NB4 (cell line): ENCODE measurements at regions not wholly inside any gene's neighbourhood (a gene's known extent, or its start where the extent isn't known, plus 50 kb on each side); places are given as distances from the start of the nearest gene placed in this dataset.

ENCODE experiments used
- DNase-seq: peaks from one replicate; pipeline ENCODE4 v3.0.0; 2010; ENCODE audit warnings: low read depth
- H3K4me3 ChIP-seq: one replicate; pipeline ENCODE4 v1.5.1; 2011; ENCODE audit warnings: mild to moderate bottlenecking, low read depth, low read length, moderate library complexity
- CTCF ChIP-seq: IDR thresholded peaks from one replicate; pipeline ENCODE4 v1.5.1; 2012; ENCODE audit warnings: low read depth, low read length
- MAX ChIP-seq: IDR thresholded peaks from 2 replicates; pipeline ENCODE4 v1.6.1; 2011; ENCODE audit warnings: low read depth, low read length
- MYC ChIP-seq: IDR thresholded peaks from 2 replicates; pipeline ENCODE4 v1.6.1; 2011; ENCODE audit warnings: low read depth, low read length
- POLR2A ChIP-seq: IDR thresholded peaks from 2 replicates; pipeline ENCODE4 v1.6.1; 2011; ENCODE audit warnings: mild to moderate bottlenecking; ENCODE audit not compliant: insufficient read length; ENCODE audit errors: extremely low read depth

GRCh38 chr1:185567440-185567839, 166.8 kb upstream of the HMCN1 start:
- DNase-seq: no peak
- no peak for TF ChIP-seq POLR2A
- no peak for TF ChIP-seq MYC
- TF ChIP-seq CTCF: no peak
- TF ChIP-seq MAX: no peak
- no peak overlapping the region for H3K4me3 ChIP-seq

- TF ChIP-seq MAX (0 out of 2 replicates have a peak, but pooled peaks have one; percentile 11), MYC (no peak), CTCF (no peak), POLR2A (no peak)
- peak; percentile 75 for DNase-seq
- no peak overlapping the region for H3K4me3 ChIP-seq
Observed at GRCh38 chr1:185566995-185567394, 167.2 kb upstream of the HMCN1 start.

GRCh38 chr1:185565302-185565701, 168.9 kb upstream of the HMCN1 start:
- no peak overlapping the region for H3K4me3 ChIP-seq
- TF ChIP-seq POLR2A: no peak
- TF ChIP-seq MYC: no peak
- no peak for TF ChIP-seq MAX
- no peak for TF ChIP-seq CTCF
- no peak for DNase-seq

- TF ChIP-seq MYC: no peak
- no peak for TF ChIP-seq POLR2A
- no peak for TF ChIP-seq CTCF
- TF ChIP-seq MAX: no peak
- DNase-seq: no peak
- no peak overlapping the region for H3K4me3 ChIP-seq
Observed at GRCh38 chr1:185564816-185565215, 169.4 kb upstream of the HMCN1 start.

- DNase-seq: no peak
- H3K4me3 ChIP-seq: no peak overlapping the region
- TF ChIP-seq CTCF (no peak), POLR2A (no peak), MAX (no peak), MYC (no peak)
Observed at GRCh38 chr1:185562461-185563359, 171.5 kb upstream of the HMCN1 start.
